ENCODE measurements at regions not wholly inside any gene's neighbourhood (a gene's known extent, or its start where the extent isn't known, plus 50 kb on each side); places are given as distances from the start of the nearest gene placed in this dataset.

DNA sequence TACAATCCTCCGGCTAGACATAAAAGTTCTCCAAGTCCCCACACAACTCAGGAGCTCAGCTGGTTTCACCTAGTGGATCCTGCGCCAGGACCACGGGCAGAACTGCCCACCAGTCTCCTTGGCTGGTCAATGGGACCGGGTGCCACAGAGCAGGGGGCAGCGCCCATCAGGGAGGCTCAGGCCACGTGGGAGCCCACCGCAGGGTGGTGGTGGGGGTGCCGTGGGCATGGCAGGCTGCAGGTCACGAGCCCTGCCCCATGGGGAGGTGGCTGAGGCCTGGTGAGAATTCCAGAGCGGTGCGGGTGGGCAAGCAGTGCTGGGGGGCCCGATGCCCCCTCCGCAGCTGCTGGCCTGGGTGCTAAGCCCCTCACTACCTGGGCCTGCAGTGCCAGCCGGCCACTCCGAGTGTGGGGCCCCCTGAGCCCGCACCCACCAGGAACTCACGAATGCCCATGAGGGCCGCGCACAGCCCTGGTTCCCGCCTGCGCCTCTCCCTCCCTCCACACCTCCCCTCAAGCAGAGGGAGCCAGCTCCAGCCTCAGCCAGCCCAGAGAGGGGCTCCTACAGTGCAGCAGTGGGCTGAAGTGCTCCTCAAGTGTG is 1091.9 kb upstream of the TENM4 start:
- no peak for DNase-seq (ENCODE audit: low read depth, low spot score)

DNA sequence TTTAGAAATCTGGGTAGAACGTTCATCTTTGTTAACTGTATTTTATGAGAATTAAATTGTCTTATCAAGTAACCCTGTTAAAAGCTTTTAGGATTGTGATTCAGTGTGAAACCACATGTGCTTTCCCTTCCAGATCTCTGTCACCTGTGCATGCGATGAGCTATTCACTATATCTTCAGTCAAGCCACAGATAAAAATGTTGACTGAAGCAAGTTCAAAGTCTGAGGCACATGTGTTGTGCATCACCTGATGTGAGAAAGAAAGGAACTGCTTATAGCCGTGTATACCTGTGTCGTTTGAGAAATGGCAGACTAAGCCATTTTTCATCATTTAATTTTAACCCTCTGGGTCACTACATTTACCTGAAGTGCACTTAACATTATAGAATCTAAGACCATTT is 1088.9 kb upstream of the TENM4 start:
- DNase-seq (ENCODE audit: low read depth, low spot score) = no peak

GRCh38 chr11:80525663-80526405 is 1085.0 kb upstream of the TENM4 start:
- no peak for DNase-seq (ENCODE audit: low read depth, low spot score)

- DNase-seq (ENCODE audit: low read depth, low spot score) = no peak
Observed at GRCh38 chr11:80524349-80524748, 1083.5 kb upstream of the TENM4 start.

DNA sequence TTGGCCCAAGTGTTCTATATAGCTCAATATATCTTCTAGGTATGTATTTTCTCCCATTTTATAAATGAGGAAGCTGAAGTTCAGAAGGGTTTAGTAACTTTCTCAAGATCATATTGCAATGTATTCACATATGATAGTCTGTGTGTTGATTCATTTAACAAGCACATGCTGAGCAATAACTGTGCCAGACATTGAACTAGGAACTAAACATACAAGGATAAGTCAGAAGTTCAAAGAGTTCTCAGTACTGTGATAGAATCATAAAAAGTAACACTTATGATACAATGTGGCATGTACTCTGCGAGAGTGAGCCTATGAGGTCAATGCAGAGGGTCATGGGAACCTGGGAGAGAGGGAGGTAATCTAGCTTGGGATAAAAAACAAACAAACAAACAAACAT is 1082.2 kb upstream of the TENM4 start:
- no peak for DNase-seq (ENCODE audit: low read depth, low spot score)

GRCh38 chr11:80521592-80521991 is 1080.8 kb upstream of the TENM4 start:
- DNase-seq (ENCODE audit: low read depth, low spot score) = no peak

DNA sequence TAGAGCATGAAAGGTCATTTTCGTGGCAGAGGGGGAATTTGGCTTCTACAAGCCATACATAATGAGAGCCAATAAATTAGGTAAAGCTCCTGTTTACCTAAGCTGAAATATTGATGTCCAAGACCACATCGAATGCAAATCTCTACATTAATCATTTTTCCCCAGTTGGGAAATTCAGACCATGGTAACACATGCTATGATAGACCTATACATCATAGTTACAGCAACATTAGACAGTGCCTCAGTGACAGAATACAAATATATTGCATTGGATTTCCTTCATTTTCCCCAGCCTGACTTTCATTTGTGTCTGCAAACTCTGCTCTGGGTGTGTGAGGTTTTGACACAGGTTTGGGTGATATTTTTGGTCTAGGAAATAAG is 1079.7 kb upstream of the TENM4 start:
- DNase-seq (ENCODE audit: low read depth, low spot score) = no peak

GRCh38 chr11:80519596-80520506 is 1079.0 kb upstream of the TENM4 start:
- no peak for DNase-seq (ENCODE audit: low read depth, low spot score)

DNA sequence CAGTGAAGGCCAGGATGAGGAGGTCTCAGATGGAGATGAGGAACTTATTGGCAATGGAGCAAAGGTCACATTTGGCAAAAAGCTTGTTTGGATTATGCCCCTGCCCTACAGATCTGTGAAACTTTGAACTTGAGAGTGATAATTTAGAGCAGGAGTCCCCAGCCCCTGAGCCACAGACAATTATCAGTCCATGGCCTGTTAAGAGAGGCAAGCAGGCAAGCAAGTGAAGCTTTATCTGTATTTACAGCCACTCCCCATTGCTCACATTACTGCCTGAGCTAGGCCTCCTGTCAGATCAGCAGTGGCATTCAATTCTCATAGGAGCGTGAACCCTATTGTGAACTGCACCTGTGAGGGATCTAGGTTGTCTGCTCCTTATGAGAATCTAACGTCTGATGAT is 1076.9 kb upstream of the TENM4 start:
- no peak for DNase-seq (ENCODE audit: low read depth, low spot score)

GRCh38 chr11:80515097-80515496 is 1074.3 kb upstream of the TENM4 start:
- no peak for DNase-seq (ENCODE audit: low read depth, low spot score)

GRCh38 chr11:80512491-80512890 is 1071.7 kb upstream of the TENM4 start:
- no peak for DNase-seq (ENCODE audit: low read depth, low spot score)

GRCh38 chr11:80505771-80506170 is 1064.9 kb upstream of the TENM4 start:
- DNase-seq (ENCODE audit: low read depth, low spot score) = no peak

- no peak for DNase-seq (ENCODE audit: low read depth, low spot score)
Observed at GRCh38 chr11:80503990-80504389, 1063.2 kb upstream of the TENM4 start.

GRCh38 chr11:80502511-80502910 is 1061.7 kb upstream of the TENM4 start:
- no peak for DNase-seq (ENCODE audit: low read depth, low spot score)

GRCh38 chr11:80495116-80495515 is 1054.3 kb upstream of the TENM4 start:
- no peak for DNase-seq (ENCODE audit: low read depth, low spot score)

DNA sequence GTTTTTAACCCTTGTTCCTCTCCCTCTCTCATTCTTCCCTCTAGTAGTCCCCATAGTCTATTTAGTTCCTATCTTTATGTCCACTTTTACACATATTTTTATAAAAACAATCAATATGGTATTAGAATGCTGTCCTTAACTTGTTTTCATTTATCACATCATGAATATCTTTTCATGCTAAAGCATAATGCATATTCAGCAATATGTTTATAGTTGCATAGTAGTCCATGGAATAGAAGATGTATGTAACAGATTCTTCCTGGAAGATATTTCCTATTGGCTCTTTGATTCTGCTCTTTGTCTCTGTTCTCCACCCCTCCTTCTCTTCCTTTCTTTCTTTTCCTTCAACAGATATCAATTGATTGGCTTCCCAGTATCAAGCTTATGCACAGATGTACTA is 1047.1 kb upstream of the TENM4 start:
- DNase-seq (ENCODE audit: low read depth, low spot score) = no peak

- no peak for DNase-seq (ENCODE audit: low read depth, low spot score)
Observed at GRCh38 chr11:80486678-80487077, 1045.8 kb upstream of the TENM4 start.

- DNase-seq (ENCODE audit: low read depth, low spot score) = no peak
Observed at GRCh38 chr11:80477178-80477577, 1036.3 kb upstream of the TENM4 start.

DNA sequence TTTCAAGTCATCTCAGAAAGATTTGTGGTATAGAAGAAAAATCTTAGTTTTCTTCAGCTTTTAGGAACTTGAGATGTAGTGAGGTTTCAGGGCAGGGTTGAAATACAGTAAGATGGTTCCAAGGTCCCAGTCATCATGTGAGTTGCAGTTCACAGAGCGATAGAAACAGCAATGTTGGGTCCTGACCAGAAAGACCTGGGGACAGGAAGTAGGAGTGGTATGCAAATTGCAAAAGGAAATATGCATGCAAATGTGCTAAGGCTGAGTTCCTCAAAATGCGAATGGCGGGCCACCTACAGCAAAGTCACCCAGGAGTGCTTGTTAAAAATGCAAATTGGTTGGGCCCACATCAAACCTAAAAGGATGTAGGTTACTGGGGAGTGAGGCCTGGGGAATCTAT is 1032.7 kb upstream of the TENM4 start:
- DNase-seq (ENCODE audit: low read depth, low spot score) = no peak

DNA sequence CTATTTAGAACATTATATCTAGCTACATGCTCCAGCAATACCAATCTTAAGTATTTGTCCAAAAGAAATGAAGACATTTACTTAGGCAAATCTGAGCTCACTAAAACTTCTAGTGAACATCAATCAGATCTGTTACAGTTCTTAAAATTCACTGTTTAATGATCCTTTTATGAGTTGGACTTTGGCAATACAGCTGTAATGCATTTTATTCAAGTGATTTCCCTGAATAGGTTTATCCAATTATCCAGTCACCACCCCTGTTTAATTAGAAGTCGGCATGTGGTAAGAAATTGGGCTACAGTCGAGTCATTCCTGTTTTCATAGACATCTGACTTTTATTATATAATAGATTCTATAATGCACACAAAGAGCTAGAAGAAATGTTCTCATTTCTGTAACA is 1029.0 kb upstream of the TENM4 start:
- DNase-seq (ENCODE audit: low read depth, low spot score) = no peak

DNA sequence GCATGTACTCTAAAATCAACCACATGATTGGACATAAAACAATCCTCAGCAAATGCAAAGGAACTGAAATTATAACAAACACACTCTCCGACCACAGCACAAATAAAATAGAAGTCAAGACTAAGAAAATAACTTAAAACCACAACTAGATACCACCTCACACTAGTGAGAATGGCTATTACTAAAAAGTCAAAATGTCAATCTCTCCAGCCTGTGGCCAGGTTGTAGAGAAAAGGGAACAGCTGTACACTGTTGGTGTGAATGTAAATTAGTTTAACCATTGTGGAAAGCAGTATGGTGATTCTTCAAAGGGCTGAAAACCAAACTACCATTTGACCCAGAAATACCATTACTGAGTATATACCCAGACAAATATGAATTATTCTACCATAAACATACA is 1025.7 kb upstream of the TENM4 start:
- no peak for DNase-seq (ENCODE audit: low read depth, low spot score)

GRCh38 chr11:80462211-80462610 is 1021.4 kb upstream of the TENM4 start:
- no peak for DNase-seq (ENCODE audit: low read depth, low spot score)

- no peak for DNase-seq (ENCODE audit: low read depth, low spot score)
Observed at GRCh38 chr11:80458376-80458775, 1017.5 kb upstream of the TENM4 start.
